ENCODE measurements at regions not wholly inside any gene's neighbourhood (a gene's known extent, or its start where the extent isn't known, plus 50 kb on each side); places are given as distances from the start of the nearest gene placed in this dataset.

- WGBS (ENCODE audit: missing lambda C conversion rate): 50% methylated on average over 1 of the region's 1 CpG
- no peak for ATAC-seq
- FAIRE-seq: no peak
- no peaks in the 10 kb centered on the region for H3K4me1 ChIP-seq
- no peak for DNase-seq (ENCODE audit: low read depth in 1 of 2, low spot score in 1 of 2)
- H3K27ac ChIP-seq: no peak overlapping the region
- TF ChIP-seq ATOH8 (CRISPR knock-in tag; IDR thresholded peaks at IDR 0.05; ENCODE audit: low read depth) (no peak), EHMT2 (IDR thresholded peaks at IDR 0.05; ENCODE audit: low read depth) (no peak)
- POLR2A ChIA-PET: no interaction called here
- H3K4me2 ChIP-seq: no peak overlapping the region
- no peaks in the 10 kb centered on the region for H3K9me3 ChIP-seq
- H3K4me3 ChIP-seq: no peak overlapping the region
- CTCF ChIA-PET: no interaction called here
Observed at GRCh38 chr12:92340003-92340402, 194.4 kb upstream of the BTG1 start.

- TF ChIP-seq ZC3H11A (IDR thresholded peaks at IDR 0.05) (no peak), POLR2A (IDR thresholded peaks at IDR 0.05; ENCODE audit: low read length) (no peak), EHF (CRISPR knock-in tag; IDR thresholded peaks at IDR 0.05) (no peak), MAZ (IDR thresholded peaks at IDR 0.05; ENCODE audit: borderline replicate concordance, low read depth, low read length) (no peak), FOXS1 (CRISPR knock-in tag; IDR thresholded peaks at IDR 0.05) (no peak), PBX3 (IDR thresholded peaks at IDR 0.05) (no peak), CTCF (IDR thresholded peaks at IDR 0.05) (no peak), SMC3 (IDR thresholded peaks at IDR 0.05) (no peak), HOXB13 (CRISPR knock-in tag; IDR thresholded peaks at IDR 0.05; ENCODE audit: low read depth) (no peak)
- H3K4me3 ChIP-seq: no peak overlapping the region
- FAIRE-seq: no peak
- no peaks in the 10 kb centered on the region for H3K9me3 ChIP-seq
- no peak for DNase-seq (ENCODE audit: low read depth in 1 of 2, low spot score in 1 of 2)
- CTCF ChIA-PET: no interaction called here
- no peak overlapping the region for H3K27ac ChIP-seq
- WGBS (ENCODE audit: missing lambda C conversion rate): 73% methylated on average over 13 of the region's 13 CpGs
- H3K4me1 ChIP-seq: no peaks in the 10 kb centered on the region
- POLR2A ChIA-PET: no interaction called here
- no peak overlapping the region for H3K4me2 ChIP-seq
- ATAC-seq: no peak
Observed at GRCh38 chr12:92339198-92339821, 193.7 kb upstream of the BTG1 start.

GRCh38 chr12:92338671-92339070, 193.0 kb upstream of the BTG1 start:
- 96% methylated on average over 1 of the region's 1 CpG for WGBS (ENCODE audit: missing lambda C conversion rate)
- Histone ChIP-seq H3K9me3 (no peaks in the 10 kb centered on the region), H3K27ac (no peak overlapping the region), H3K4me3 (no peak overlapping the region), H3K4me2 (no peak overlapping the region), H3K4me1 (no peaks in the 10 kb centered on the region)
- no peak for FAIRE-seq
- no peak for ATAC-seq
- DNase-seq (ENCODE audit: low read depth in 1 of 2, low spot score in 1 of 2): no peak
- CTCF ChIA-PET: no interaction called here
- POLR2A ChIA-PET: no interaction called here
- TF ChIP-seq CTCF (IDR thresholded peaks at IDR 0.05) (no peak), GATA3 (IDR thresholded peaks at IDR 0.05; ENCODE audit: borderline replicate concordance) (no peak), MAZ (IDR thresholded peaks at IDR 0.05; ENCODE audit: borderline replicate concordance, low read depth, low read length) (no peak)

- no peak overlapping the region for H3K4me3 ChIP-seq
- ATAC-seq (no peak), FAIRE-seq (no peak), DNase-seq (ENCODE audit: low read depth in 1 of 2, low spot score in 1 of 2) (no peak)
- no peak overlapping the region for H3K27ac ChIP-seq
- no peaks in the 10 kb centered on the region for H3K4me1 ChIP-seq
- ChIA-PET CTCF (no interaction called here), POLR2A (no interaction called here)
- no peak for TF ChIP-seq ZSCAN20 (CRISPR knock-in tag; IDR thresholded peaks at IDR 0.05)
- no peak for TF ChIP-seq EP300 (IDR thresholded peaks at IDR 0.05)
- TF ChIP-seq CBX2 (IDR thresholded peaks at IDR 0.05; ENCODE audit: borderline replicate concordance, low read depth): no peak
- no peak for TF ChIP-seq FOSL2 (IDR thresholded peaks at IDR 0.05)
- no peak for TF ChIP-seq FOSL2 (CRISPR knock-in tag; IDR thresholded peaks at IDR 0.05)
- TF ChIP-seq E2F6 (IDR thresholded peaks at IDR 0.05; ENCODE audit: borderline replicate concordance, low read depth): no peak
- no peaks in the 10 kb centered on the region for H3K9me3 ChIP-seq
- H3K4me2 ChIP-seq: no peak overlapping the region
- WGBS (ENCODE audit: missing lambda C conversion rate): 72% methylated on average over 2 of the region's 2 CpGs
Observed at GRCh38 chr12:92338102-92338501, 192.5 kb upstream of the BTG1 start.

All from A549 (cell line).